Fibroblast of mammary gland (primary cell): ENCODE measurements at regions not wholly inside any gene's neighbourhood (a gene's known extent, or its start where the extent isn't known, plus 50 kb on each side); places are given as distances from the start of the nearest gene placed in this dataset.
"Not testable (repeated sequence)": the region's sequence is repeated elsewhere in the genome, so short reads cannot be mapped to it uniquely, and the experiment has no call there.

Source experiments
- DNase-seq: peaks from one replicate; pipeline ENCODE4 v3.0.0-alpha.2; 2010; ENCODE audit warnings: low read depth
- H3K4me3 ChIP-seq: 2 replicates; pipeline ENCODE4 v1.5.1; 2011; ENCODE audit warnings: low read depth, mild to moderate bottlenecking, low read length, moderate library complexity; ENCODE audit not compliant: control insufficient read depth
- TF ChIP-seq, protein P1 (sequence below): conservative IDR thresholded peaks from 2 replicates; pipeline ENCODE4 v1.5.1; 2011; ENCODE audit warnings: low read depth, low read length, inconsistent platforms; ENCODE audit not compliant: control insufficient read depth, insufficient read depth

DNA sequence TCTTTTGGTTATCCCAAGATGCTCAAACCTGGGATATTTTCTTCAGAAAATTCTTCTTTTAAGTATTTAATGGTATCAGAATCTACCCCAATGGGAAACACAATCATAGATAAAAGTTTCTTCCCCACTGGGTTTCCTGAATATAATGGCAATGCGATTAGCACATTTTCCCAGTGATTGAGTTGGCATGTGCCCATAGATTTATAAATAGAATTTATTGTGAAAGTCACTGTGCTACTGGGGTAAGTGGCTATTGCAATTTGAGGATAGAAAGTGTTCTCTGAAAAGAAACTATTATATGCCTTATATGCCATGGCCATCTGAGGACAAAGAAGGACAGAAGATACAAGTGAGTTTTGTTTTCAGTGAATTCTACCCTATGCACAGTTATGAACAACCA is 99.0 kb upstream of the RBMS3 start:
- DNase-seq, result no peak
- TF ChIP-seq, protein P1, sequence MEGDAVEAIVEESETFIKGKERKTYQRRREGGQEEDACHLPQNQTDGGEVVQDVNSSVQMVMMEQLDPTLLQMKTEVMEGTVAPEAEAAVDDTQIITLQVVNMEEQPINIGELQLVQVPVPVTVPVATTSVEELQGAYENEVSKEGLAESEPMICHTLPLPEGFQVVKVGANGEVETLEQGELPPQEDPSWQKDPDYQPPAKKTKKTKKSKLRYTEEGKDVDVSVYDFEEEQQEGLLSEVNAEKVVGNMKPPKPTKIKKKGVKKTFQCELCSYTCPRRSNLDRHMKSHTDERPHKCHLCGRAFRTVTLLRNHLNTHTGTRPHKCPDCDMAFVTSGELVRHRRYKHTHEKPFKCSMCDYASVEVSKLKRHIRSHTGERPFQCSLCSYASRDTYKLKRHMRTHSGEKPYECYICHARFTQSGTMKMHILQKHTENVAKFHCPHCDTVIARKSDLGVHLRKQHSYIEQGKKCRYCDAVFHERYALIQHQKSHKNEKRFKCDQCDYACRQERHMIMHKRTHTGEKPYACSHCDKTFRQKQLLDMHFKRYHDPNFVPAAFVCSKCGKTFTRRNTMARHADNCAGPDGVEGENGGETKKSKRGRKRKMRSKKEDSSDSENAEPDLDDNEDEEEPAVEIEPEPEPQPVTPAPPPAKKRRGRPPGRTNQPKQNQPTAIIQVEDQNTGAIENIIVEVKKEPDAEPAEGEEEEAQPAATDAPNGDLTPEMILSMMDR, result no peak
- no peak overlapping the region for H3K4me3 ChIP-seq

DNA sequence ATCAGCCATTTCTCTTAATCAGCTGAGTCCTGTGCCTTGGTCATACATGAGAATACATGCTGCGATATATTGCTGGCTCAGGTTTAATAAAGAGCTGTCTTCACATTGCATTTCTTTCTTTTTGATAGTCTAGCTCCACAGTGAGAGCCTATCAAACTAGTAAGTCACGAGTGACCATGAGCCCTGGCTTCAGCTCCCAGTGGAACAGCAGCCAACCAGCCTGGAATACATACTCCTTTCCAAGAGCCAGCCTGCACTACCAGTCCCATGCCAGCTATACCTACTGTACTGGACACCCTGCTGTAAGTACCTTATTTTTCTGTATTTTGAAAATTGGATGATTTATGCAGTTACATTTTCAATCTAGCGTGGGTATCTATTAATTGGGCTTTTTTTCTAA is 98.0 kb upstream of the RBMS3 start:
- not testable (repeated sequence) for H3K4me3 ChIP-seq, DNase-seq

DNA sequence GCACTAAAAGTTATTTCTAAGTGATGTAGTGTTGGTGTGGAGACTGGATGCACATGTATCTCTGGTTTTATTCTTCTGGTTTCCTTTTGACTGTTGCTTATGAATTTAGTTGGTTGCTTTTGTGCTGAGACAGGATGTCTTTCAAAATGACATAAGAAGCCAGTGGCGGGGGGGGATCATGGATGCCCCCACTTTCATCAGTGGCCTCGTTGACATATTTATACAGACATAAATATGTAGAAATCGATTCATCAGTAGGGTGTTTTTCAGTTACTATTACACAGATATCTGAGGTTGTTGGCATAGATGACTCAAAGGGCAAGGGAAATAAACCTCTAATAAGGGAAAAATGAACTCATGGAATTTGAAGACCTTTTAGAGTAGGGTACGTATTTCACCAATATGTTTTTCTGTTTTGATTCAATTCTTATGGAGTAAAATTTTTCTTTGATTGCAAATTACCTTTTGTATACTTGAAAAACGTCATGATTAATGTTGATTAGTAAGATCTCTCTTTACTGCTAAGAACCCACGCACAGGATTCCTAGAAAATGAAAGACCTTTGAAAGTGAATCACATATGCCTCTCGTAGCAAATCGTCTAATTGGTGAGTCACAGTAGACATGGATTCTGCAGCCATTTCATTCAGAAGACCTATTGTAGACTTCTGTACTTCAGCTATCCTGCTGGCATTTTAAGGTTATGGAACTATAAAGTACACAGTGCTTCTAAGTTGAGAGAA is 97.4 kb upstream of the RBMS3 start:
- TF ChIP-seq, protein P1, result no peak
- no peak overlapping the region for H3K4me3 ChIP-seq
- DNase-seq, result peak; percentile 94

DNA sequence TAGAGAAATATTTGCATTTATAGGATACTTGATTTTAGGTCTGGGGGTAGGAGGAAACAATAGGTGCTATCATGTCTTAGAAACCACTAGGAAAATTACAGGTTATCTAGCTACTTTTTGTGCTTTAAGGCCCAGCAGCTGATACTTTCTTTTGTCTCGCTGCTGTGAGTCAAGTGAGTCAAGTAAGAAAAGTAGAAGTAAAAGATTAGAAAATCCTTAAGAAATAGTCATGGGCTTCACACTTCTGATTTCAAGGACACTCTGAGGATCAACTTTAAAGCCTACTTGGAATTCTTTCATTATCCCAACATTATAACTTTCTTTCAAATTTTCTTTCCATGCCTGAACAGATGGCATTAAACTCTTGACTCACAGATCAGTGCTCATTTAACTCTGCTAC is 95.2 kb upstream of the RBMS3 start:
- TF ChIP-seq, protein P1, result no peak

DNA sequence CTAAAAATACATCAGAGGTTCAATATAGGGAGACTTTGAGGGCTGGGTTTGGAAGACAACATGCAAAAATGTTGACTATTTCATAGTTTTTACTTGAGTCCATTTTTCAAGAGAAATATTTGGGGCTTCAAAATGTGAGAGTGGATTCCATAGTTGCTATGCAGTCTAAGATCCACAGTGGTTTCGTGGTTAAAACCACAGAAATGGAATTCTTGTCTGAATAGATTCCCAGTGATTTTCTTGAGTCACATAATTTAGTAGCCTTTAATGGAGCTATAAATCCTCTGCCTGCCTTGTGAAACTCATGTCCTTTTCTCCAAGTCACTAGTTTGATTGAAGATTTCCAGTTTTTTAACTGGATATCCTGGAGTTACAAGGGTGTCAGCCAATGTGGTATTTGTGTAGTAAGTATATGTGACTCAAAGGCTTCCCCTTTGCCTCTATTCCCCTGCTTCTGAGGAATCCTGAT is 94.7 kb upstream of the RBMS3 start:
- H3K4me3 ChIP-seq, result no peak overlapping the region
- TF ChIP-seq, protein P1, result no peak
- peak; percentile 98 for DNase-seq

More for the DNA sequence above, 95.2 kb upstream of the RBMS3 start:
- H3K4me3 ChIP-seq, result no peak overlapping the region
- DNase-seq, result no peak

DNA sequence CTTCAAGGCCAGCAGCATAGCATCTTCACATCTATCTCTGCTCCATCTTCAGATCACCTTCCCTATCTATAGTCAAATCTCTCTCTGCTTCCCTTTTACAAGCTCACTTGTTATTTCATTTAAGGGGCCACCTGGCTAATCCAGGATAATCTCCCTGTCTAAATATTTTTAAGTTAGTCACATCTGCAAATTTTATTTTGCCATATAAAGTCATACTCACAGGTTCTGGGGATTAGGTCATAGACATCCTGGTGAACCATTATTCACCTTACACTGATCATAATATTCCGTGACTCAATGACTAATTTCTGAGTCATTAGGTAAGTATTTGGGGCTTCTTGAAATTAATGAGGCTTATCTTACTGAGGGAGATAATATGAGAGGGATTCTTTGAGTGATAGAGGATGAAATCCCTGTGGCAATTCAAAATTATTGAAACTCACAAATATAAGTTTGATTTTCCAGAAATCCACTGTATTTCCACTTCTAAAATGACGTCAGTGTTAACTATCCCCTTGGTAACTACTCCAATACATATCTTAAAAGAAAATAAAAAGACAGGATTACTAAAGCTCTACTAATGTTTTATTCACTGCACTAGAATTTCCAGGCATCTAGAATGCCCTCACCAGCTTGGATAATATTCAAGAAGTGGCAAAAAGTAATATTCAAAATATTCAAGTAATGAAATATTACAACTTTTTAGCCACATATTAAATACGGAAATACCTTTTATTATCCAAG is 93.7 kb upstream of the RBMS3 start:
- DNase-seq, result peak; percentile 90
- TF ChIP-seq, protein P1, result no peak
- no peak overlapping the region for H3K4me3 ChIP-seq

DNA sequence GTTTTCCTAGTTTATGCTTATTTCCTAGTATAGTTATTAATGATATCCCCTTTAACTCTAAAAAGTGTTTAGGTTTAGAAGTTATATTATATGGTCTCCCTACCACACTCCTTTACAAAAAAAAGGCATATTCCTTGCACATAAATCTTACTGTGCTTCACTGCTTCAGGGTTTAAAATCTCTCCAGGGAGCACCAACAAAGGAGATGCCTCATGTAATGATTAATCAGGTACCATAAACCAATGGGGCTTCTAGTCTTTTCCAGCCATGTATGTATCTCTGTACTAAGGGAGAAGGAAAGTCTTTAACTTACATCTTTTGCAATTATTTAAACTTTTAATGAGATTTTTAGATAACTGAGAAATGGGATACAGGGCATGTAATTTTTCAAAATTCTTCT is 91.5 kb upstream of the RBMS3 start:
- H3K4me3 ChIP-seq, result no peak overlapping the region
- TF ChIP-seq, protein P1, result no peak
- DNase-seq, result no peak
